ENCODE measurements at regions not wholly inside any gene's neighbourhood (a gene's known extent, or its start where the extent isn't known, plus 50 kb on each side); places are given as distances from the start of the nearest gene placed in this dataset.

- TF ChIP-seq SIN3A (IDR thresholded peaks at IDR 0.05; ENCODE audit: borderline replicate concordance, insufficient read depth, low read length) (no peak), TAF1 (IDR thresholded peaks at IDR 0.05; ENCODE audit: borderline replicate concordance, insufficient read depth, low read length) (no peak)
Observed at GRCh38 chr5:144831650-144832049, 661.0 kb downstream of the KCTD16 start.
